GM21786 (cell line): ENCODE measurements at regions not wholly inside any gene's neighbourhood (a gene's known extent, or its start where the extent isn't known, plus 50 kb on each side); places are given as distances from the start of the nearest gene placed in this dataset.
"Not testable (repeated sequence)": the region's sequence is repeated elsewhere in the genome, so short reads cannot be mapped to it uniquely, and the experiment has no call there.

Experiments
- ATAC-seq: cut with Tn5 transposase; IDR thresholded peaks from one replicate; pipeline ENCODE4 v1.9.1; 2021; ENCODE audit not compliant: unreplicated experiment

DNA sequence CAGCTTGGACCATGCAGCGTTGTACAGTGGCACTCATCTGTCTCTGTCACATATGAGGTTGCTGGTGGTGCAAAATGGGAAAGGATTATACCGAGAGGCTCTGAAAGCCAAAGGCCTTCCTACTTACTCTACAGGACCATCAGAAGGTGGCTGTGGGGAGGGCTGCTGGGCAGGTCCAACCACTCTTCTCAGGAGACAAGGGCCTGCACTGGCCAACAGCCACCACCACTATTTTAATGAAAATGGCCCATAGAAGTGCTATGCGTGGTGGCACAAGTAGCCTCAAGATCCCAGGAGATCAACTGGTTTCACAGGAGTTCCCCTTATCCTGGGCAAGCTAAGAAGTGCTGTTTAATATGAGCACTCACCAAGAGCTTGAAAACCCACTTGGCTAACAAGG, 52.3 kb downstream of the MRPL57 start:
- no peak for ATAC-seq

GRCh38 chr13:21229241-21230024, 53.0 kb downstream of the MRPL57 start:
- no peak for ATAC-seq

GRCh38 chr13:21230516-21230915, 54.1 kb downstream of the MRPL57 start:
- ATAC-seq, result no peak

DNA sequence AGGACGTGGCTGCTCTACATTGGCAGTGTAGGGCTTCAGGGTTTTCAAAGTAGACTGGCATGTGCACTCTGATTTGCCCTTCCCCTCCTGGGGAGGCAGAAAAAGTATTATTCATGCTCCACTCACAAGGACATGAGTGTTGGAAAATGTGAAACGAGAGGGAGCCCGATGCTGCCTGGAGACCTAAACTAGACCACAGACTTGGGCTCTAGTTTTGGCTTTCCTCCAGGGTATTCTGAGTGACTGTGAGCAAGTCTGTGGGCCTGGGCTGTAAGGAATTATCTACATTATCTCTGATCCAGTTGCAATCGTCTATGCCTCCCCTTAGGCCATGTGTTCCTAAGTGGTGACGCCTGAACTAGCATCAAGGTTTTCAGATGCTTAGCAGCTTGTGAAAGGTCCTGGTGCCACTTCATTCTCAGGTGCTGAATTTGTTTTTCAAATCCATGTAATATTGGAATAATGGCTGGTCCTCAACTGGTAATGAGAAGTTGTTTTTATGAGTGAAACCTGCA, 55.0 kb downstream of the MRPL57 start:
- ATAC-seq, result no peak

- ATAC-seq, result no peak
Observed at GRCh38 chr13:21232196-21232595, 55.7 kb downstream of the MRPL57 start.

DNA sequence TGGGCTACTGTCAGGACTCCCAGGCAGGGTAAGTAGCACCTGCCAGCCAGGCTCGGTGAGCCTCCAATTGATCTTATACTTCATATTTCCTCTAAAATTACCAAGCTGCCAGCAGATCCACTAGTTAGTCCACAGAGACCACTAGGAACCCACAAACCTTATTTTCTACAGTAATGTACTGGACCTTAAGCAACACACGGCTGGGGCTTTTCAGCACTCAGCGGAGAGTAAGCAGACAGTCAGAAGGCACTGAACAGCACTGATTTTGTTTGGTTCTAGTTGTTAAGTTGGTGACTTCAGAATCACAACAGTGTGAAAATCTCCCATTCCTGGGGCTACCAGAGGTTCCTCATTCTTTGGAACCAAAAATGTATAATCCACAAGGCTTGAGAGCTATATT, 56.1 kb downstream of the MRPL57 start:
- no peak for ATAC-seq

DNA sequence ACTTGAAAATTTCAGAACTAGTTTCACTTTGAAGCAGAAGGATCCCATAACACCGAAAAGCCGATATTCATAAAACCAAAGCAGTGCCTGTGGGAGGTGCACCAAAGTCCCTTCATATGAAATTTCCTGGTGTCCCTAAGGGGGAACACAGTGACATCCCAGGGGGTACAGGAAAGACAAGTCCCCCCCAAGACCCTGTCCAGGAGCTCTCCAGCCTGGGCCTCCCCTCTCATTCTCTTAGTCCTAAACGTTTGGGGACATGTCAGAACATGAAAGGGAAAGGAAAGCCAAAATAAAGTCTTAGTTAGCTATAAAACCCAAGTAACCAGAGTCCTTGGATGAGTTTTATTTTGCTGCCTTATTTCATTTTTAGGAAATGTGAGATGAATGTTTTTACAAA, 56.6 kb downstream of the MRPL57 start:
- no peak for ATAC-seq

GRCh38 chr13:21234526-21234925, 58.1 kb downstream of the MRPL57 start:
- no peak for ATAC-seq

DNA sequence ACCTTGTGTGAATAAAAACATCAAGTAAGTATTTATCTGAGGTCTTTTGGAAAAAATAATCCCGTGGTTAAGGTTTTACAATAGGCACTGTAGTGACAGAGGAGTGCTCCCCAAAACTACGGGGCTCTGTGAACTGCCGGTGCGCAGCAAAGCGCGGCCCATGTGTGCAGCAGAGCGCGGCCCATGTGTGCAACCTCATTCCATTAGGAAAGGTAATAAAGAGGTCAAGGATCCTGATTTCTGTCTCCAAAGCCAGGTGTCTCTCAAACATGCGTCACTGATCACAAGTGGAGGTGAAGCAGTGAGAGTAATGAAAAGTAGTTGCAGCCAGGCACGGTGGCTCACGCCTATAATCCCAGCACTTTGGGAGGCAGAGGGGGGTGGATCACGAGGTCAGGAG, 58.7 kb downstream of the MRPL57 start:
- no peak for ATAC-seq

DNA sequence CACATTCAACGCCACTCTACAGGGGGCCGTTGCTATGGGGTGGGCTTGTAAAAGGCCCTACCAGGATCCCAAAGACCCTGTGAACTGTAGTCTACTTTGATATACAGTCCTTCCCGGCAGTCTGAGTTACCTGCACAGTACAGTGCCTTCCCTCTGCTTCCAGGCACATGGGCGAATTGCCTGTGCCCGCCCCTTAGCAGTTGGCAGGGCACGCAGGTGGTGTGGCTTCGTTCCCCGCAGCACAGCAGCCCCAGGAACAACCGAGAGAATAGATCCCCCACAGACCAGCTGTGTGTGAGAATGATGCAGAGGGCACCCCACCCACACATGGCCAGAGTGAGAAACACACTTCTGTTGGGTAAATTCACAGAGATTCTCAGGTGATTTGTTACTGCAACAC, 60.6 kb downstream of the MRPL57 start:
- no peak for ATAC-seq

GRCh38 chr13:21238267-21238666, 61.8 kb downstream of the MRPL57 start:
- no peak for ATAC-seq

- no peak for ATAC-seq
Observed at GRCh38 chr13:21240586-21240985, 64.1 kb downstream of the MRPL57 start.

- ATAC-seq, result no peak
Observed at GRCh38 chr13:21242236-21242635, 65.8 kb downstream of the MRPL57 start.

- no peak for ATAC-seq
Observed at GRCh38 chr13:21243045-21243897, 66.8 kb downstream of the MRPL57 start.

- not testable (repeated sequence) for ATAC-seq
Observed at GRCh38 chr13:21243898-21244184, 67.4 kb downstream of the MRPL57 start.

DNA sequence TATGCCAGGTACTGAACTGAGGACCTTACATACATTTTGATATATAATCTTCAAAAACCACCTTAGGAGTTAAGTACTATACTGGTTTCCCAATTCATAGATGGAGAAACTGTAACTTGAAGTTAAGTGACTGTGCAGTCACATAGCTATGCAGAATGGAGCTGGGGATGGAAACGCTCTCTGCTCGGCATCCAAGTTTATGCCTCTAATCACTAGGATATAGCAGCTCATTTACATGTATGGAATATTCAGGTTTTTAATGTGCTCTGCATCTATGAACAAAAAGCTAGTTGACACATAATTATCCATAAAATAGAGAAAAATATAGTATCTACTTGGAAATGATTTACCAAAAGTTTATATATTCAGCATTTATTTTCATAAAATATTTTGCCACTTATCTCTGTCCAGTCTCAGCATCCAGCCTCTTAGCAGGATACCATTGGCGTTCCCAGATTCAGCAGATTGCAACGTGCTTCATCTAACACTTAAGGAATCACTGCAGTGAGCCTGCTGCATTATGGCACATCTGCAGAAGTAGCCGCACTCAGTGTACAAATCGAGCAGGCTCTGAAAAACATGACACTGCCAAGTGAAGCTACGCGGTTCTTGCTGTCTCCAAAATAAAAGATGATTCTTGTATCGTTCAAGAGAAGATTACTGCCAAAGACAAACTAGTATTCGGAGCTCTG, 70.4 kb downstream of the MRPL57 start:
- ATAC-seq, result no peak

DNA sequence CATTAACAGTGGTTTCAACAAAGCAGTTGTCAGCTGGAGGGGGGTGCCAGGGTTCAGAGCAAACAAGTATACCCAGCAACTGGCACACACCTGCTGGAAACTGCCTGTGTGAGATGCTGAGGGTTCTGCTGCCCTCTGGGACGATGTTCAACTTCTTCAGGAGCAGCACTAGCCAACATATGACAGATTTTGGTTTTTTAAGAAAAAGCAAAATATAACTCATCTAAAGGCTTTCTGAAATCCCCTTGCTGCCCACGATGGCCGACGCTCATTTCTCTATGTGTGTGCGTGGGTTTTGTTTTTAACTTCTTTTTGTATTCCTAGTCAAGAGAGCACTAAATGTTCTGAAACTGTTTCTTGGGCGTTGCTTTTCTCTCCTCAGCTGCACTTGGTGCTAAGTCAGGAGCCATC, 79.9 kb downstream of the MRPL57 start:
- no peak for ATAC-seq

DNA sequence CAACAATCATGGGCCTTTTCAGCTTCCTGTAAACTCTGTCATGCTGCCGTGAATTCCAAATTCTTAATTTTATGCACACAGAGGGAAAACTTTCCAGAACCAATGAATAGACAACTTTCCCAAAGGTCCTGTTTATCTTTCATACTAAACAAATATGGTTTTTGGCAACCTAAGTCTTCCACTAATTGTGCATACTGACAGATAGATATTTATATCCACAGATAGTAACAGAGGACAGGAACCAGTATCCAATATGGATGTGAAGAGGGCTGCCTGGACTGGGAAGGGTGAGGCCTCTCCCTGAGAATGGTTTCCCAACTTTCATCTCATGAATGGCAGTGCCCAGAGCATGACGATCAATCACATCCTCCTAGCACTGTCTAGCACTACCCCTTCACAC, 80.4 kb downstream of the MRPL57 start:
- no peak for ATAC-seq

DNA sequence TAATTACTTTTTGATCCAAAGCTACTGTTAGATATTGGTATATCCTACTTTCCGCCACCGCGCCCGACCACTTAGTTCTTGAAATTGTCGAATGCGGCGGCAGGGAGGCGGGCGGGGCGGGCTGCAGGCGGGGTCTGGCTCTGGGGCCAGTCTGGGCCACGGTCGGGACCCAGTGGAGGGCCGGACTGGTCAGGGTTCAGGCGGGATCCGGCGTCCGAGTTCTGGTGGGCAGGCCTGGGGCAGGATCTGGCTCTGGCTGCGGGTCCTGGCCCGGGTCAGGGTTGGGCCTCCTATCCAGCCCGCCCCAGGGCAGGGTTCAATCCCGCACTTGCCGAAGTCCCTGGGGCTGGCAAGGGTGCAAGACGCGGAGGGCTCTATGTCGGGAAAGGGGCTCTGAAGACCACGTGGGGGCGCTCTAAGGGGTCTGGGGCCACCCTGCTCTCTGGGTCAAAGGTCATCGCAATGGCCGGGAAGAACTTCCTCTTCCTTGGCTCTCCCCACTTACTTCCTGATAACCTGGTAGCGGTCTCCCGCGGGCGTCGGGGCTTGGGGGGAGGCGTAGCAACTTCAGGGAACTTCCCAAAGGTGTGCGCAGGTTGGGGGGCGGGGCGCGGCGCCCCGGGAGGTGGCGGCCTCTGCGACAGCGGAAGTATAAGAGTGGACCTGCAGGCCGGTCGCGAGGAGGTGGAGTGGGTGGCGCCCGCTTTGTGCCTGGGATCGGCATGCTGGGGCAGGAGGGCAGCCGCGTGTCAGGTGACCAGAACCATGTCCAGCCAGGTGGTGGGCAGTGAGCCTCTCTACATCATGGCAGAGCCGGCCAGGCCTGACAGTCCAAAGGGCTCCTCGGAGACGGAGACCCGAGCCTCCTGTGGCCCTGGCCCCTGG, 83.4 kb downstream of the MRPL57 start:
- ATAC-seq, result no peak

DNA sequence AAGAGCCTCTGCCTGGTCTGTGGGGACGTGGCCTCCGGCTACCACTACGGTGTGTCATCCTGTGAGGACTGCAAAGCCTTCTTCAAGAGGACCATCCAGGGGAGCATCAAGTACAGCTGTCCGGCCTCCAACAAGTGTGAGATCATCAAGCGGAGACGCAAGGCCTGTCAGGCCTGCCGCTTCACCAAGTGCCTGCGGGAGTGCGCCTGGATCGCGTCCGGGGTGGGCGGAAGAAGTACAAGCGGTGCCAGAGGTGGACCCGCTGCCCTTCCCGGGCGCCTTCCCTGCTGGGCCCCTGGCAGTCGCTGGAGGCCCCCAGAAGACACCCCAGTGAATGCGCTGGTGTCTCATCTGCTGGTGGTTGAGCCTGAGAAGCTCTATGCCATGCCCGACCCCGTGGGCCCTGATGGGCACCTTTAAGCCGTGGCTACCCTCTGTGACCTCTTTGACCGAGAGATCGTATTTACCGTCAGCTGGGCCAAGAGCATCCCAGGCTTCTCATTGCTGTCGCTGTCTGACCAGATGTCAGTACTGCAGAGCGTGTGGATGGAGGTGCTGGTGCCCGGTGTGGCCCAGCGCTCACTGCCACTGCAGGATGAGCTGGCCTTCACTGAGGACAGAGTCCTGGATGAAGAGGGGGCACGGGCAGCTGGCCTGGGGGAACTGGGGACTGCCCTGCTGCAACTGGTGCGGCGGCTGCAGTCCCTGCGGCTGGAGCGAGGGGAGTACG, 84.3 kb downstream of the MRPL57 start:
- ATAC-seq, result not testable (repeated sequence)
